Keratinocyte (primary cell): ENCODE measurements at regions not wholly inside any gene's neighbourhood (a gene's known extent, or its start where the extent isn't known, plus 50 kb on each side); places are given as distances from the start of the nearest gene placed in this dataset.

Experiments
- DNase-seq: peaks from one replicate; pipeline ENCODE4 v3.0.0-alpha.2; 2011; ENCODE audit warnings: low read depth, missing footprints, low spot score
- FAIRE-seq: peaks from 2 replicates; lab custom pipeline; 2011; peaks lifted over from hg19 to GRCh38; lab: Jason Lieb, UNC
- H2AFZ ChIP-seq: 2 replicates; pipeline ENCODE4 v1.6.0; 2012; ENCODE audit warnings: low read length, control low read depth, inconsistent platforms; ENCODE audit not compliant: control insufficient read depth
- H3K27ac ChIP-seq: 2 replicates; pipeline ENCODE4 v1.5.1; 2011; ENCODE audit warnings: low read length; ENCODE audit not compliant: control insufficient read depth, insufficient read depth
- H3K27me3 ChIP-seq: 3 replicates; pipeline ENCODE4 v1.6.0; 2011; ENCODE audit warnings: low read length; ENCODE audit not compliant: control insufficient read depth, insufficient read depth; ENCODE audit errors: extremely low read depth
- H3K36me3 ChIP-seq, 2 experiments: 2 replicates in 1 of 2; 3 replicates in 1 of 2; pipeline ENCODE4 v1.5.1; 2011; ENCODE audit warnings: low read length in 2 of 2, mild to moderate bottlenecking in 1 of 2; ENCODE audit not compliant: control insufficient read depth in 2 of 2, insufficient read depth in 2 of 2; ENCODE audit errors: extremely low read depth in 1 of 2
- H3K4me1 ChIP-seq: 3 replicates; pipeline ENCODE4 v1.5.1; 2011; ENCODE audit warnings: low read length; ENCODE audit not compliant: control insufficient read depth, insufficient read depth; ENCODE audit errors: extremely low read depth
- H3K4me2 ChIP-seq: 3 replicates; pipeline ENCODE4 v1.6.0; 2011; ENCODE audit warnings: low read depth, low read length; ENCODE audit not compliant: control insufficient read depth, insufficient read depth; ENCODE audit errors: extremely low read depth
- H3K4me3 ChIP-seq, 3 experiments: fragments of 200-600 bp in 1 of 3; sonication (generic) in 1 of 3; 2 replicates in 2 of 3; 3 replicates in 1 of 3; pipeline ENCODE4 v1.5.1; 2011 to 2016; ENCODE audit warnings: low read length in 3 of 3, mild to moderate bottlenecking in 3 of 3, control low read depth in 2 of 3, inconsistent platforms in 1 of 3, low read depth in 1 of 3, mixed read lengths in 1 of 3, mixed run types in 1 of 3, moderate library complexity in 1 of 3; ENCODE audit not compliant: control insufficient read depth in 2 of 3, insufficient read depth in 2 of 3; ENCODE audit errors: extremely low read depth in 1 of 3
- H3K79me2 ChIP-seq: 2 replicates; pipeline ENCODE4 v1.6.0; 2012; ENCODE audit warnings: low read length; ENCODE audit not compliant: control insufficient read depth, insufficient read depth
- H3K9ac ChIP-seq: 3 replicates; pipeline ENCODE4 v1.6.0; 2011; ENCODE audit warnings: low read length; ENCODE audit not compliant: control insufficient read depth, insufficient read depth; ENCODE audit errors: extremely low read depth
- H3K9me1 ChIP-seq: 3 replicates; pipeline ENCODE4 v1.6.0; 2011; ENCODE audit warnings: low read length; ENCODE audit not compliant: control insufficient read depth, insufficient read depth; ENCODE audit errors: extremely low read depth
- H3K9me3 ChIP-seq: 2 replicates; pipeline ENCODE4 v1.5.1; 2012; ENCODE audit warnings: low read depth, low read length; ENCODE audit not compliant: control insufficient read depth
- H4K20me1 ChIP-seq: 3 replicates; pipeline ENCODE4 v1.6.0; 2011; ENCODE audit warnings: low read length; ENCODE audit not compliant: control insufficient read depth, insufficient read depth; ENCODE audit errors: extremely low read depth
- CTCF ChIP-seq, 3 experiments: IDR thresholded peaks in 1 of 3; conservative IDR thresholded peaks in 1 of 3; optimal IDR thresholded peaks in 1 of 3; 2 replicates in 2 of 3; 3 replicates in 1 of 3; pipeline versions ENCODE3 to v1.5.1; 2011; ENCODE audit warnings: low read length in 3 of 3, mild to moderate bottlenecking in 3 of 3, moderate library complexity in 2 of 3, control low read depth in 1 of 3, inconsistent platforms in 1 of 3; ENCODE audit not compliant: insufficient read depth in 2 of 3; ENCODE audit errors: extremely low read depth in 1 of 3
- EZH2 ChIP-seq: IDR thresholded peaks from one replicate; pipeline ENCODE4 v1.6.1; 2012; ENCODE audit warnings: inconsistent platforms, mild to moderate bottlenecking, low read length, moderate library complexity
- dilution Hi-C: fragments of 300-500 bp; cut with MboI; formaldehyde crosslinking; loops from one replicate; pipeline ENCODE4 v1.7.0; 2020; ENCODE audit warnings: low sequenced_read_pairs; ENCODE audit not compliant: extremely low pct_ligation_motif_present

DNA sequence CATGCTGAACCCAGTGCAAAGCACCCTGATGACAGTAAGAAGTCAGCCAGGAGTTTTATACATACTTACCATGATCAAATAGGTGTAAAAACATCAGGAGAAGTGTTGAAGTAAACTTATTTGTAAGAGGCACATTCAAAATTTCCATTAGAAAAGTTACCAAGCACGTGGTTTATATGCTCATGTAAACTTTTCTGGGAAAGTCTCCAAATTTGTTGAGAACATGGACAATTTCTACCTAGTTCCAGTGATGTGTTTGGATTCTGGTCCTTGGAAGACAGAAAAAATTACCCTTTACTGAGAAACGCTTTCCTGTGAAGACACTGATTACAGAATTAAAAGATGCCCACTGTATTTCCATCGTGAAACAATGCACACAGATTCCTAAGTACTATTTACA lies 288.9 kb upstream of the CDH4 start:
- no peaks in the 10 kb centered on the region for H4K20me1 ChIP-seq
- no peak overlapping the region for H2AFZ ChIP-seq
- peaks cover 13% of the 10 kb centered on the region for H3K27me3 ChIP-seq
- no peaks in the 10 kb centered on the region for H3K79me2 ChIP-seq
- no peaks in the 10 kb centered on the region for H3K36me3 ChIP-seq
- no peak for FAIRE-seq
- H3K4me1 ChIP-seq, result no peaks in the 10 kb centered on the region
- no peak overlapping the region for H3K4me3 ChIP-seq
- no peak overlapping the region for H3K4me2 ChIP-seq
- H3K9me3 ChIP-seq, result no peaks in the 10 kb centered on the region
- no peak for DNase-seq
- TF ChIP-seq EZH2, result no peak
- no peak for TF ChIP-seq CTCF (optimal IDR thresholded peaks at IDR 0.05 in 1 of 3, IDR thresholded peaks at IDR 0.05 in 1 of 3, conservative IDR thresholded peaks at IDR 0.05 in 1 of 3; ENCODE audit: extremely low read depth in 1 of 3, insufficient read depth in 2 of 3, low read length in 3 of 3)
- dilution Hi-C loops, result no loop called here
- no peaks in the 10 kb centered on the region for H3K9me1 ChIP-seq
- no peak overlapping the region for H3K27ac ChIP-seq
- no peak overlapping the region for H3K9ac ChIP-seq

DNA sequence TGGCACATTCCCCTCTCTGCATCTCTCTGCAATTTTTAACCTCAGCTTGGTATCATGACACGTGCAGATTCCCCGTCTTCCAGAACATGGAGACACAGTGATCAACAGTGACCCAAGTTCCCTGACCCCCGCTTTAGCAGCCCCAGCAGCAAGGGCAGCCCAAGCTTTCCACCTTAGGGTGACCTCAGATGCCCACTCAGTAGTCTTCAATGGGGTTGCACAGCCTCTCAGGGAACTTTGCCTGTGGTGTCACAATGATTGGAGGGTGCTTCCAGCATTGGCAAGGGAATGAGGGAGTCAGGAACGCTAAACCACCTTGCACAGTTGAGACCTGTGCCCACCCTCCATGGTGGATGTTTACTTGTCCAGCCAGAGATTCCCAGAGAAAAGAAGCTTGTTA lies 287.1 kb upstream of the CDH4 start:
- Histone ChIP-seq H3K4me1 (no peaks in the 10 kb centered on the region), H3K9me1 (no peaks in the 10 kb centered on the region), H4K20me1 (no peaks in the 10 kb centered on the region), H3K4me3 (no peak overlapping the region), H3K9me3 (no peaks in the 10 kb centered on the region), H3K4me2 (no peak overlapping the region), H3K9ac (no peak overlapping the region), H2AFZ (no peak overlapping the region), H3K27me3 (peaks cover 23% of the 10 kb centered on the region), H3K27ac (no peak overlapping the region), H3K36me3 (no peaks in the 10 kb centered on the region), H3K79me2 (no peaks in the 10 kb centered on the region)
- dilution Hi-C loops, result no loop called here
- TF ChIP-seq CTCF (optimal IDR thresholded peaks at IDR 0.05 in 1 of 3, IDR thresholded peaks at IDR 0.05 in 1 of 3, conservative IDR thresholded peaks at IDR 0.05 in 1 of 3; ENCODE audit: extremely low read depth in 1 of 3, insufficient read depth in 2 of 3, low read length in 3 of 3), result no peak
- no peak for TF ChIP-seq EZH2
- FAIRE-seq (no peak), DNase-seq (no peak)
